Astrocyte (in vitro differentiated cells and primary cell): ENCODE measurements at regions not wholly inside any gene's neighbourhood (a gene's known extent, or its start where the extent isn't known, plus 50 kb on each side); places are given as distances from the start of the nearest gene placed in this dataset.

Experiments used
- DNase-seq: peaks from one replicate; pipeline ENCODE4 v3.0.0-alpha.2; 2010; ENCODE audit warnings: low read depth
- FAIRE-seq: peaks from 2 replicates; lab custom pipeline; 2011; peaks lifted over from hg19 to GRCh38; lab: Jason Lieb, UNC
- H2AFZ ChIP-seq: 2 replicates; pipeline ENCODE4 v1.6.0; 2012; ENCODE audit warnings: low read depth, low read length, inconsistent platforms
- H3K27ac ChIP-seq: 2 replicates; pipeline ENCODE4 v1.5.1; 2011; ENCODE audit warnings: low read depth, low read length, inconsistent platforms
- H3K27me3 ChIP-seq: 2 replicates; pipeline ENCODE4 v1.6.0; 2011; ENCODE audit warnings: low read length, inconsistent platforms; ENCODE audit not compliant: insufficient read depth
- H3K36me3 ChIP-seq: 2 replicates; pipeline ENCODE4 v1.5.1; 2011; ENCODE audit warnings: low read length, inconsistent platforms; ENCODE audit not compliant: insufficient read depth
- H3K4me1 ChIP-seq: 2 replicates; pipeline ENCODE4 v1.5.1; 2011; ENCODE audit warnings: low read length, inconsistent platforms; ENCODE audit not compliant: insufficient read depth
- H3K4me2 ChIP-seq: 2 replicates; pipeline ENCODE4 v1.6.0; 2012; ENCODE audit warnings: low read length, inconsistent platforms
- H3K4me3 ChIP-seq: 2 replicates; pipeline ENCODE4 v1.5.1; 2011; ENCODE audit warnings: low read depth, mild to moderate bottlenecking, low read length, inconsistent platforms; ENCODE audit not compliant: insufficient read depth
- H3K79me2 ChIP-seq: 2 replicates; pipeline ENCODE4 v1.6.0; 2012; ENCODE audit warnings: mild to moderate bottlenecking, low read length, inconsistent platforms; ENCODE audit not compliant: insufficient read depth
- H3K9ac ChIP-seq: 2 replicates; pipeline ENCODE4 v1.6.0; 2012; ENCODE audit warnings: mild to moderate bottlenecking, low read length, inconsistent platforms
- H3K9me3 ChIP-seq: 2 replicates; pipeline ENCODE4 v1.5.1; 2012; ENCODE audit warnings: low read depth, mild to moderate bottlenecking, low read length, inconsistent platforms; ENCODE audit not compliant: insufficient read depth
- H4K20me1 ChIP-seq: 2 replicates; pipeline ENCODE4 v1.6.0; 2012; ENCODE audit warnings: low read length, inconsistent platforms; ENCODE audit not compliant: insufficient read depth
- H3K27ac Mint-ChIP-seq: one replicate; pipeline ENCODE4 v1.8.0; 2021; ENCODE audit warnings: mild to moderate bottlenecking, mixed read lengths; ENCODE audit not compliant: unreplicated experiment
- H3K27me3 Mint-ChIP-seq: one replicate; pipeline ENCODE4 v1.8.0; 2021; ENCODE audit warnings: low read depth, mixed read lengths; ENCODE audit not compliant: unreplicated experiment
- H3K36me3 Mint-ChIP-seq: one replicate; pipeline ENCODE4 v1.8.0; 2021; ENCODE audit warnings: low read depth, mixed read lengths; ENCODE audit not compliant: unreplicated experiment
- H3K4me1 Mint-ChIP-seq: one replicate; pipeline ENCODE4 v1.8.0; 2021; ENCODE audit warnings: low read depth, mixed read lengths; ENCODE audit not compliant: unreplicated experiment
- H3K4me3 Mint-ChIP-seq: one replicate; pipeline ENCODE4 v1.8.0; 2021; ENCODE audit warnings: mild to moderate bottlenecking, moderate library complexity, mixed read lengths; ENCODE audit not compliant: unreplicated experiment
- H3K9me3 Mint-ChIP-seq: one replicate; pipeline ENCODE4 v1.8.0; 2021; ENCODE audit warnings: mild to moderate bottlenecking, mixed read lengths; ENCODE audit not compliant: unreplicated experiment
- CTCF ChIP-seq: IDR thresholded peaks from 2 replicates; pipeline ENCODE4 v1.5.1; 2011; ENCODE audit warnings: low read depth, mild to moderate bottlenecking, inconsistent platforms, low read length, moderate library complexity; ENCODE audit not compliant: insufficient read depth
- EZH2 ChIP-seq: IDR thresholded peaks from 2 replicates; pipeline ENCODE4 v1.6.1; 2012; ENCODE audit warnings: mild to moderate bottlenecking, low read length, inconsistent platforms; ENCODE audit not compliant: insufficient read depth

GRCh38 chr6:121020656-121021055 lies 313.6 kb downstream of the TBC1D32 start:
- DNase-seq, result no peak
- no peaks in the 10 kb centered on the region for H3K4me1 ChIP-seq
- H3K27ac Mint-ChIP-seq, result no peak overlapping the region
- H3K9me3 ChIP-seq, result no peaks in the 10 kb centered on the region
- H3K79me2 ChIP-seq, result no peaks in the 10 kb centered on the region
- H3K9ac ChIP-seq, result no peak overlapping the region
- no peak overlapping the region for H3K4me3 Mint-ChIP-seq
- H3K4me1 Mint-ChIP-seq, result no peaks in the 10 kb centered on the region
- no peaks in the 10 kb centered on the region for H3K27me3 ChIP-seq
- no peaks in the 10 kb centered on the region for H3K27me3 Mint-ChIP-seq
- H4K20me1 ChIP-seq, result no peaks in the 10 kb centered on the region
- TF ChIP-seq EZH2 (no peak), CTCF (no peak)
- H3K27ac ChIP-seq, result no peak overlapping the region
- no peak for FAIRE-seq
- H3K36me3 ChIP-seq, result no peaks in the 10 kb centered on the region
- no peak overlapping the region for H3K4me2 ChIP-seq
- no peak overlapping the region for H3K4me3 ChIP-seq
- no peaks in the 10 kb centered on the region for H3K36me3 Mint-ChIP-seq
- no peaks in the 10 kb centered on the region for H3K9me3 Mint-ChIP-seq
- H2AFZ ChIP-seq, result no peak overlapping the region

- no peak overlapping the region for H3K4me3 Mint-ChIP-seq
- no peaks in the 10 kb centered on the region for H3K4me1 ChIP-seq
- peak; percentile 6 for DNase-seq
- no peaks in the 10 kb centered on the region for H4K20me1 ChIP-seq
- H3K27ac ChIP-seq, result no peak overlapping the region
- no peak overlapping the region for H3K27ac Mint-ChIP-seq
- no peaks in the 10 kb centered on the region for H3K27me3 Mint-ChIP-seq
- no peaks in the 10 kb centered on the region for H3K4me1 Mint-ChIP-seq
- no peaks in the 10 kb centered on the region for H3K9me3 Mint-ChIP-seq
- H3K36me3 ChIP-seq, result no peaks in the 10 kb centered on the region
- no peak overlapping the region for H2AFZ ChIP-seq
- no peaks in the 10 kb centered on the region for H3K36me3 Mint-ChIP-seq
- no peaks in the 10 kb centered on the region for H3K27me3 ChIP-seq
- H3K9ac ChIP-seq, result no peak overlapping the region
- no peak overlapping the region for H3K4me3 ChIP-seq
- TF ChIP-seq EZH2, result no peak
- no peak for TF ChIP-seq CTCF
- H3K4me2 ChIP-seq, result no peak overlapping the region
- no peaks in the 10 kb centered on the region for H3K79me2 ChIP-seq
- no peaks in the 10 kb centered on the region for H3K9me3 ChIP-seq
- FAIRE-seq, result no peak
These were observed 325.7 kb downstream of the TBC1D32 start for GRCh38 chr6:121008553-121008952.

- Mint-ChIP-seq H3K4me3 (no peak overlapping the region), H3K9me3 (no peaks in the 10 kb centered on the region), H3K4me1 (no peaks in the 10 kb centered on the region), H3K36me3 (no peaks in the 10 kb centered on the region), H3K27ac (no peak overlapping the region), H3K27me3 (no peaks in the 10 kb centered on the region)
- H3K36me3 ChIP-seq, result no peaks in the 10 kb centered on the region
- H2AFZ ChIP-seq, result no peak overlapping the region
- DNase-seq (no peak), FAIRE-seq (no peak)
- no peak overlapping the region for H3K9ac ChIP-seq
- no peaks in the 10 kb centered on the region for H4K20me1 ChIP-seq
- no peaks in the 10 kb centered on the region for H3K79me2 ChIP-seq
- H3K4me3 ChIP-seq, result no peak overlapping the region
- H3K9me3 ChIP-seq, result no peaks in the 10 kb centered on the region
- H3K27me3 ChIP-seq, result no peaks in the 10 kb centered on the region
- no peak overlapping the region for H3K4me2 ChIP-seq
- TF ChIP-seq EZH2, result no peak
- no peak for TF ChIP-seq CTCF
- H3K27ac ChIP-seq, result no peak overlapping the region
- H3K4me1 ChIP-seq, result no peaks in the 10 kb centered on the region
These were observed 328.3 kb downstream of the TBC1D32 start for GRCh38 chr6:121006024-121006423.
